ENCODE measurements at regions not wholly inside any gene's neighbourhood (a gene's known extent, or its start where the extent isn't known, plus 50 kb on each side); places are given as distances from the start of the nearest gene placed in this dataset.
A peak's percentile ranks its signal among the peaks of the same experiment; 100 is the strongest.

DNA sequence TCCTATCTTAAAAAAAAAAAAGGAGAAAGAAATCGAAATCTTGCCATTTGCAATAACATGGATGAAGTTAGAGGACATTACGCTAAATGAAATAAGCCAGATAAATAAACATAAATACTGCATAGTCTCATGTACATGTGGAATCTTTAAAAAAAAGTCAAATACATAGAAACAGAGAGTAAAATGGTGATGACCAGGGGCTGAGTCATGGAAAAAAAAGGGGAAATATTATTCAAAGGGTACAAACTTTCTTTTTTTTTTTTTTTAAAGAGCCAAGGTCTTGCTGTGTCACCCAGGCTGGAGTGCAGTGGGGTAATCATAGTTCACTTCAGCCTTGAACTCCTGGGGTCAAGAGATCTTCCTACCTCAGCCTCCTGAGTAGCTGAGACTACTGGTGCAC lies 310.1 kb downstream of the ZNF608 start (continued):
- TF ChIP-seq, protein P1, sequence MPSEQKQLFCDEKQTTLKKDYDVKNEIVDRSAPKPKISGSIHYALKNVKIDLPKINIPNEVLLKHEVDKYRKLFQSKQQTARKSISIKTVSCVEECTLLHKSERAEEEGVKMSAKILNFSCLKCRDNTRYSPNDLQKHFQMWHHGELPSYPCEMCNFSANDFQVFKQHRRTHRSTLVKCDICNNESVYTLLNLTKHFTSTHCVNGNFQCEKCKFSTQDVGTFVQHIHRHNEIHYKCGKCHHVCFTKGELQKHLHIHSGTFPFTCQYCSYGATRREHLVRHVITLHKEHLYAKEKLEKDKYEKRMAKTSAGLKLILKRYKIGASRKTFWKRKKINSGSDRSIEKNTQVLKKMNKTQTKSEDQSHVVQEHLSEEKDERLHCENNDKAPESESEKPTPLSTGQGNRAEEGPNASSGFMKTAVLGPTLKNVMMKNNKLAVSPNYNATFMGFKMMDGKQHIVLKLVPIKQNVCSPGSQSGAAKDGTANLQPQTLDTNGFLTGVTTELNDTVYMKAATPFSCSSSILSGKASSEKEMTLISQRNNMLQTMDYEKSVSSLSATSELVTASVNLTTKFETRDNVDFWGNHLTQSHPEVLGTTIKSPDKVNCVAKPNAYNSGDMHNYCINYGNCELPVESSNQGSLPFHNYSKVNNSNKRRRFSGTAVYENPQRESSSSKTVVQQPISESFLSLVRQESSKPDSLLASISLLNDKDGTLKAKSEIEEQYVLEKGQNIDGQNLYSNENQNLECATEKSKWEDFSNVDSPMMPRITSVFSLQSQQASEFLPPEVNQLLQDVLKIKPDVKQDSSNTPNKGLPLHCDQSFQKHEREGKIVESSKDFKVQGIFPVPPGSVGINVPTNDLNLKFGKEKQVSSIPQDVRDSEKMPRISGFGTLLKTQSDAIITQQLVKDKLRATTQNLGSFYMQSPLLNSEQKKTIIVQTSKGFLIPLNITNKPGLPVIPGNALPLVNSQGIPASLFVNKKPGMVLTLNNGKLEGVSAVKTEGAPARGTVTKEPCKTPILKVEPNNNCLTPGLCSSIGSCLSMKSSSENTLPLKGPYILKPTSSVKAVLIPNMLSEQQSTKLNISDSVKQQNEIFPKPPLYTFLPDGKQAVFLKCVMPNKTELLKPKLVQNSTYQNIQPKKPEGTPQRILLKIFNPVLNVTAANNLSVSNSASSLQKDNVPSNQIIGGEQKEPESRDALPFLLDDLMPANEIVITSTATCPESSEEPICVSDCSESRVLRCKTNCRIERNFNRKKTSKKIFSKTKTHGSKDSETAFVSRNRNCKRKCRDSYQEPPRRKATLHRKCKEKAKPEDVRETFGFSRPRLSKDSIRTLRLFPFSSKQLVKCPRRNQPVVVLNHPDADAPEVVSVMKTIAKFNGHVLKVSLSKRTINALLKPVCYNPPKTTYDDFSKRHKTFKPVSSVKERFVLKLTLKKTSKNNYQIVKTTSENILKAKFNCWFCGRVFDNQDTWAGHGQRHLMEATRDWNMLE (tag by site-specific recombination; conservative IDR thresholded peaks at IDR 0.05; ENCODE audit: low read depth) = no peak
- no peak for TF ChIP-seq ZBTB17 (tag by site-specific recombination; IDR thresholded peaks at IDR 0.05)

DNA sequence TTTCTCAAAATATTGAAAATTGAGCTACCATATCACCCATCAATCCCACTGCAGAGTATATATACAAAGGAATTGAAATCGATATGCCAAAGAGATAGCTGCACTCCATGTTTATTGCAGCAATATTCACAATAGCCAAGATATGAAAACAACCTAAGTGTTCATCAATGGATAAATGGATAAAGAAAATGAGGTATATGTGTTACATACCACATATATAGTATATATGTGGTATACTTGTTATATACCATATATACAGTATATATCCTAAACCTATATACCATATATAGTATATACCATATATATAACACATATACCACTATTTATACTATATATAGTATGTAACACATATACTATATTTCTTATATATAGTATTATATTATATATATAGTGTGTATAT lies 313.3 kb downstream of the ZNF608 start:
- Histone ChIP-seq H3K9me3 (ENCODE audit: control insufficient read depth, insufficient read depth, low read depth, low read length) (no peaks in the 10 kb centered on the region), H3K36me3 (ENCODE audit: control insufficient read depth in 2 of 2, insufficient read depth in 1 of 2, low read length in 2 of 2) (no peaks in the 10 kb centered on the region), H3K4me3 (ENCODE audit: low read depth, low read length) (no peak overlapping the region), H3K4me1 (ENCODE audit: control insufficient read depth, insufficient read depth, low read length) (no peaks in the 10 kb centered on the region), H3K27ac (ENCODE audit: extremely low read depth, low read depth, low read length) (no peak overlapping the region)
- ChIA-PET POLR2A (no interaction called here), CTCF (no interaction called here)
- TF ChIP-seq ZNF138 (tag by site-specific recombination; IDR thresholded peaks at IDR 0.05; ENCODE audit: borderline replicate concordance) = no peak
- TF ChIP-seq ZNF211 (tag by site-specific recombination; IDR thresholded peaks at IDR 0.05; ENCODE audit: low read depth) = peak; percentile 95

DNA sequence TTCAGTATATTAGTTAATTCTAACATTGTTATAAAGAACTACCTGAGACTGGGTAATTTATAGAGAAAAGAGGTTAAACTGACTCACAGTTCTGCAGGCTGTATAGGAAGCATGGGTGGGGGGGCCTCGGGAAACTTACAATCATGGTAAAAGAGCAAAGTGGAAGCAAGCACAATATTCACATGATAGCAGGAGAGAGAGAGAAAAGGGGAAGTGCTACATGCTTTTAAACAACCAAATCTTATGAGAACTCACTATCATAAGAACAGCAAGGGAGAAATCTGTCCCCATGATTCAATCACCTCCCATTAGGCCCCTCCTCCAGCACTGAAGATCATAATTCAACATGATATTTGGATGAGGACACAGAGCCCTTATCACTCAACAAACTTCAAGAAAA lies 324.9 kb downstream of the ZNF608 start:
- Histone ChIP-seq H3K4me1 (ENCODE audit: control insufficient read depth, insufficient read depth, low read length) (peaks cover 4% of the 10 kb centered on the region; the same call in 1 of the 2 replicates), H3K27ac (ENCODE audit: extremely low read depth, low read depth, low read length) (no peak overlapping the region), H3K4me3 (ENCODE audit: low read depth, low read length) (no peak overlapping the region), H3K9me3 (ENCODE audit: control insufficient read depth, insufficient read depth, low read depth, low read length) (peaks cover 4% of the 10 kb centered on the region), H3K36me3 (ENCODE audit: control insufficient read depth in 2 of 2, insufficient read depth in 1 of 2, low read length in 2 of 2) (no peaks in the 10 kb centered on the region)
- TF ChIP-seq ZNF221 (tag by site-specific recombination; IDR thresholded peaks at IDR 0.05; ENCODE audit: borderline replicate concordance) (no peak), ZNF473 (tag by site-specific recombination; IDR thresholded peaks at IDR 0.05) (no peak), WT1 (tag by site-specific recombination; IDR thresholded peaks at IDR 0.05) (no peak), REPIN1 (tag by site-specific recombination; IDR thresholded peaks at IDR 0.05; ENCODE audit: low read depth) (no peak), TCF7L2 (IDR thresholded peaks at IDR 0.05; ENCODE audit: borderline replicate concordance, low read depth, low read length) (no peak), ZNF660 (tag by site-specific recombination; IDR thresholded peaks at IDR 0.05) (no peak)
- ChIA-PET CTCF (no interaction called here), POLR2A (no interaction called here)

DNA sequence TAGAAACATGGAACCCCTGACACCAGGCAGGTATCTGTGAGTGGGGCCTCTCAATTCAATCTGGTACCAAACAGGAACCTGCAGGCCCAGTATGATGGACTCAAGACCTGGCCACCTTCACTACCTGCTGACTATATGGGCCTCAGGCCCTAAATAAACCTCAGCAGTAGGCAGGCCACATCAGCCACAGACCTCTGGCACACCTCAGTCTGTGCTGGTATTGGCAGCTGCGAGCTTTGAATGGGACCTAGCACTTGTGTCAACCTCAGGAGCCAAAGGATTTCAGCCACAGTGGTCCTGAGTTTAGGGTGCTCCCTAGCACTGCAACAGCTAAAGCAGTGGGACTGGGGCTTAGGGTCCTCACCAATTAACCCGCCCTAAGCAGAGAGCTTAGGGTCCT lies 325.5 kb downstream of the ZNF608 start:
- ChIA-PET POLR2A (no interaction called here), CTCF (no interaction called here)
- Histone ChIP-seq H3K36me3 (ENCODE audit: control insufficient read depth in 2 of 2, insufficient read depth in 1 of 2, low read length in 2 of 2) (no peaks in the 10 kb centered on the region), H3K9me3 (ENCODE audit: control insufficient read depth, insufficient read depth, low read depth, low read length) (peaks cover 4% of the 10 kb centered on the region), H3K4me1 (ENCODE audit: control insufficient read depth, insufficient read depth, low read length) (peaks cover 4% of the 10 kb centered on the region; the same call in 1 of the 2 replicates), H3K4me3 (ENCODE audit: low read depth, low read length) (no peak overlapping the region), H3K27ac (ENCODE audit: extremely low read depth, low read depth, low read length) (no peak overlapping the region)
- TF ChIP-seq ZNF580 (tag by site-specific recombination; IDR thresholded peaks at IDR 0.05) (no peak), ZNF792 (tag by site-specific recombination; IDR thresholded peaks at IDR 0.05) (no peak), ZNF670 (tag by site-specific recombination; IDR thresholded peaks at IDR 0.05; ENCODE audit: low read depth) (no peak), ZNF426 (tag by site-specific recombination; IDR thresholded peaks at IDR 0.05) (no peak), SP3 (tag by site-specific recombination; IDR thresholded peaks at IDR 0.05) (no peak), ZNF558 (tag by site-specific recombination; IDR thresholded peaks at IDR 0.05) (no peak), ZFP41 (tag by site-specific recombination; IDR thresholded peaks at IDR 0.05; ENCODE audit: borderline replicate concordance) (no peak), ZNF416 (tag by site-specific recombination; IDR thresholded peaks at IDR 0.05) (no peak), ZNF350 (tag by site-specific recombination; IDR thresholded peaks at IDR 0.05) (no peak)
- TF ChIP-seq, protein P2, sequence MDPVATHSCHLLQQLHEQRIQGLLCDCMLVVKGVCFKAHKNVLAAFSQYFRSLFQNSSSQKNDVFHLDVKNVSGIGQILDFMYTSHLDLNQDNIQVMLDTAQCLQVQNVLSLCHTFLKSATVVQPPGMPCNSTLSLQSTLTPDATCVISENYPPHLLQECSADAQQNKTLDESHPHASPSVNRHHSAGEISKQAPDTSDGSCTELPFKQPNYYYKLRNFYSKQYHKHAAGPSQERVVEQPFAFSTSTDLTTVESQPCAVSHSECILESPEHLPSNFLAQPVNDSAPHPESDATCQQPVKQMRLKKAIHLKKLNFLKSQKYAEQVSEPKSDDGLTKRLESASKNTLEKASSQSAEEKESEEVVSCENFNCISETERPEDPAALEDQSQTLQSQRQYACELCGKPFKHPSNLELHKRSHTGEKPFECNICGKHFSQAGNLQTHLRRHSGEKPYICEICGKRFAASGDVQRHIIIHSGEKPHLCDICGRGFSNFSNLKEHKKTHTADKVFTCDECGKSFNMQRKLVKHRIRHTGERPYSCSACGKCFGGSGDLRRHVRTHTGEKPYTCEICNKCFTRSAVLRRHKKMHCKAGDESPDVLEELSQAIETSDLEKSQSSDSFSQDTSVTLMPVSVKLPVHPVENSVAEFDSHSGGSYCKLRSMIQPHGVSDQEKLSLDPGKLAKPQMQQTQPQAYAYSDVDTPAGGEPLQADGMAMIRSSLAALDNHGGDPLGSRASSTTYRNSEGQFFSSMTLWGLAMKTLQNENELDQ (tag by site-specific recombination; IDR thresholded peaks at IDR 0.05; ENCODE audit: low read depth) = no peak
- TF ChIP-seq, protein P3, sequence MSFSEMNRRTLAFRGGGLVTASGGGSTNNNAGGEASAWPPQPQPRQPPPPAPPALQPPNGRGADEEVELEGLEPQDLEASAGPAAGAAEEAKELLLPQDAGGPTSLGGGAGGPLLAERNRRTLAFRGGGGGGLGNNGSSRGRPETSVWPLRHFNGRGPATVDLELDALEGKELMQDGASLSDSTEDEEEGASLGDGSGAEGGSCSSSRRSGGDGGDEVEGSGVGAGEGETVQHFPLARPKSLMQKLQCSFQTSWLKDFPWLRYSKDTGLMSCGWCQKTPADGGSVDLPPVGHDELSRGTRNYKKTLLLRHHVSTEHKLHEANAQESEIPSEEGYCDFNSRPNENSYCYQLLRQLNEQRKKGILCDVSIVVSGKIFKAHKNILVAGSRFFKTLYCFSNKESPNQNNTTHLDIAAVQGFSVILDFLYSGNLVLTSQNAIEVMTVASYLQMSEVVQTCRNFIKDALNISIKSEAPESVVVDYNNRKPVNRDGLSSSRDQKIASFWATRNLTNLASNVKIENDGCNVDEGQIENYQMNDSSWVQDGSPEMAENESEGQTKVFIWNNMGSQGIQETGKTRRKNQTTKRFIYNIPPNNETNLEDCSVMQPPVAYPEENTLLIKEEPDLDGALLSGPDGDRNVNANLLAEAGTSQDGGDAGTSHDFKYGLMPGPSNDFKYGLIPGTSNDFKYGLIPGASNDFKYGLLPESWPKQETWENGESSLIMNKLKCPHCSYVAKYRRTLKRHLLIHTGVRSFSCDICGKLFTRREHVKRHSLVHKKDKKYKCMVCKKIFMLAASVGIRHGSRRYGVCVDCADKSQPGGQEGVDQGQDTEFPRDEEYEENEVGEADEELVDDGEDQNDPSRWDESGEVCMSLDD (tag by site-specific recombination; IDR thresholded peaks at IDR 0.05) = no peak

All from HEK293 (cell line).